GM19372 (cell line): ENCODE measurements at regions not wholly inside any gene's neighbourhood (a gene's known extent, or its start where the extent isn't known, plus 50 kb on each side); places are given as distances from the start of the nearest gene placed in this dataset.
"Not testable (repeated sequence)": the region's sequence is repeated elsewhere in the genome, so short reads cannot be mapped to it uniquely, and the experiment has no call there.

Experiments used
- ATAC-seq: cut with Tn5 transposase; IDR thresholded peaks from one replicate; pipeline ENCODE4 v1.9.1; 2021; ENCODE audit warnings: mild to moderate bottlenecking, low read depth, moderate library complexity; ENCODE audit not compliant: unreplicated experiment

GRCh38 chr3:177447938-177448337, 250.7 kb upstream of the TBL1XR1 start:
- ATAC-seq, result no peak

GRCh38 chr3:177448987-177449359, 251.7 kb upstream of the TBL1XR1 start:
- peak; percentile 39 for ATAC-seq

GRCh38 chr3:177449360-177450006, 252.2 kb upstream of the TBL1XR1 start:
- peak; percentile 93 for ATAC-seq

- ATAC-seq, result no peak
Measured at GRCh38 chr3:177451301-177451750, 254.0 kb upstream of the TBL1XR1 start.

- no peak for ATAC-seq
Measured at GRCh38 chr3:177451864-177452830, 254.9 kb upstream of the TBL1XR1 start.

- ATAC-seq, result no peak
Measured at GRCh38 chr3:177452831-177453450, 255.7 kb upstream of the TBL1XR1 start.

GRCh38 chr3:177453451-177453844, 256.2 kb upstream of the TBL1XR1 start:
- ATAC-seq, result no peak

GRCh38 chr3:177457204-177457603, 259.9 kb upstream of the TBL1XR1 start:
- not testable (repeated sequence) for ATAC-seq

- no peak for ATAC-seq
Measured at GRCh38 chr3:177459401-177459800, 262.1 kb upstream of the TBL1XR1 start.

- ATAC-seq, result no peak
Measured at GRCh38 chr3:177460047-177460446, 262.8 kb upstream of the TBL1XR1 start.

GRCh38 chr3:177461765-177462164, 264.5 kb upstream of the TBL1XR1 start:
- no peak for ATAC-seq

- ATAC-seq, result not testable (repeated sequence)
Measured at GRCh38 chr3:177463341-177463740, 266.1 kb upstream of the TBL1XR1 start.

- no peak for ATAC-seq
Measured at GRCh38 chr3:177463863-177464262, 266.6 kb upstream of the TBL1XR1 start.

GRCh38 chr3:177464392-177465256, 267.3 kb upstream of the TBL1XR1 start:
- ATAC-seq, result no peak

- no peak for ATAC-seq
Measured at GRCh38 chr3:177465257-177465642, 268.0 kb upstream of the TBL1XR1 start.

GRCh38 chr3:177466074-177466473, 268.8 kb upstream of the TBL1XR1 start:
- no peak for ATAC-seq

- ATAC-seq, result not testable (repeated sequence)
Measured at GRCh38 chr3:177466622-177467021, 269.3 kb upstream of the TBL1XR1 start.

GRCh38 chr3:177467247-177467985, 270.1 kb upstream of the TBL1XR1 start:
- ATAC-seq, result no peak

GRCh38 chr3:177468331-177468730, 271.0 kb upstream of the TBL1XR1 start:
- ATAC-seq, result no peak

- ATAC-seq, result no peak
Measured at GRCh38 chr3:177468816-177469215, 271.5 kb upstream of the TBL1XR1 start.
